ENCODE measurements at regions not wholly inside any gene's neighbourhood (a gene's known extent, or its start where the extent isn't known, plus 50 kb on each side); places are given as distances from the start of the nearest gene placed in this dataset.

- TF ChIP-seq POLR2A (IDR thresholded peaks at IDR 0.05) (no peak), CTCF (IDR thresholded peaks at IDR 0.05 in 8 of 11, conservative IDR thresholded peaks at IDR 0.05 in 3 of 11) (no peak)
These were observed 306.2 kb downstream of the SOX4 start for GRCh38 chr6:21899708-21900107.
